Muscle of leg (tissue), 3 donors: ENCODE measurements at regions not wholly inside any gene's neighbourhood (a gene's known extent, or its start where the extent isn't known, plus 50 kb on each side); places are given as distances from the start of the nearest gene placed in this dataset.
"Not testable (repeated sequence)": the region's sequence is repeated elsewhere in the genome, so short reads cannot be mapped to it uniquely, and the experiment has no call there.

Source experiments
- DNase-seq: peaks from one replicate; pipeline ENCODE4 v3.0.0; 2013
- H3K27ac ChIP-seq: one replicate; pipeline ENCODE4 v1.5.1; 2013; ENCODE audit warnings: mild to moderate bottlenecking, low read length, control low read depth
- H3K27me3 ChIP-seq: one replicate; pipeline ENCODE4 v1.6.1; 2013; ENCODE audit warnings: low read length; ENCODE audit not compliant: control insufficient read depth, insufficient read depth
- H3K36me3 ChIP-seq: one replicate; pipeline ENCODE4 v1.6.1; 2013; ENCODE audit warnings: low read length; ENCODE audit not compliant: control insufficient read depth, insufficient read depth
- H3K4me1 ChIP-seq: one replicate; pipeline ENCODE4 v1.6.1; 2013; ENCODE audit warnings: low read length; ENCODE audit not compliant: control insufficient read depth, insufficient read depth
- H3K4me3 ChIP-seq: one replicate; pipeline ENCODE4 v1.5.1; 2013; ENCODE audit warnings: low read length, control low read depth
- H3K9me3 ChIP-seq: replicated peaks from 2 replicates; pipeline ENCODE4 v1.6.1; 2013; ENCODE audit warnings: low read depth, low read length; ENCODE audit not compliant: control insufficient read depth
- WGBS: methylation state at CpG from one replicate; pipeline ENCODE4 v1.1.5; 2013; ENCODE audit warnings: missing lambda C conversion rate; ENCODE audit not compliant: insufficient coverage; 5-methylcytosine and 5-hydroxymethylcytosine counted together

DNA sequence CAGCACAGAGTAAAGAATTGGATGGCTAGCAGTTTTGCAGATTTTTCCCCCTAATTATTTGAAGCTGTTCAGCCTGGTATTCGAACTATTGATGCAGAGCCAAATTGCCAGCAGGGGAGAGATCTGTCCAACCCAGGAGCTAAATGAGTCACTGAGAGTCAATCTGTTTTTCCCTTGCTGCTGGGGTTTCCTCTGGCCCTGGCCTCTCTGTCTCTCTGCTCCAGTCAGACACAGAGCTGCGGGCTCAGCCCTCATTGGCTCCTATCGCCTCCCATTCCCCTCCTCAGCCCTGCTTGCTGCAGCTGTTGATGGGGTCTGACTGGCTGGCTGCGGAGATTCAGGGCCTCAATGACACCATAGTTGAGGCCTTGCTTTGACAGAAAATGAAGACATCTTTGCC lies 284.9 kb upstream of the NOTCH2NLA start:
- H3K9me3 ChIP-seq, DNase-seq, H3K27ac ChIP-seq, H3K4me3 ChIP-seq, H3K27me3 ChIP-seq, H3K36me3 ChIP-seq, H3K4me1 ChIP-seq: not testable (repeated sequence)
- no CpG with 5 or more reads among the region's 4 CpGs for WGBS

- not testable (repeated sequence) for H3K4me1 ChIP-seq, H3K27me3 ChIP-seq, H3K27ac ChIP-seq, H3K36me3 ChIP-seq, H3K9me3 ChIP-seq, DNase-seq, H3K4me3 ChIP-seq
- no CpG with 5 or more reads among the region's 7 CpGs for WGBS
These were observed 282.4 kb upstream of the NOTCH2NLA start for GRCh38 chr1:146511047-146511777.

DNA sequence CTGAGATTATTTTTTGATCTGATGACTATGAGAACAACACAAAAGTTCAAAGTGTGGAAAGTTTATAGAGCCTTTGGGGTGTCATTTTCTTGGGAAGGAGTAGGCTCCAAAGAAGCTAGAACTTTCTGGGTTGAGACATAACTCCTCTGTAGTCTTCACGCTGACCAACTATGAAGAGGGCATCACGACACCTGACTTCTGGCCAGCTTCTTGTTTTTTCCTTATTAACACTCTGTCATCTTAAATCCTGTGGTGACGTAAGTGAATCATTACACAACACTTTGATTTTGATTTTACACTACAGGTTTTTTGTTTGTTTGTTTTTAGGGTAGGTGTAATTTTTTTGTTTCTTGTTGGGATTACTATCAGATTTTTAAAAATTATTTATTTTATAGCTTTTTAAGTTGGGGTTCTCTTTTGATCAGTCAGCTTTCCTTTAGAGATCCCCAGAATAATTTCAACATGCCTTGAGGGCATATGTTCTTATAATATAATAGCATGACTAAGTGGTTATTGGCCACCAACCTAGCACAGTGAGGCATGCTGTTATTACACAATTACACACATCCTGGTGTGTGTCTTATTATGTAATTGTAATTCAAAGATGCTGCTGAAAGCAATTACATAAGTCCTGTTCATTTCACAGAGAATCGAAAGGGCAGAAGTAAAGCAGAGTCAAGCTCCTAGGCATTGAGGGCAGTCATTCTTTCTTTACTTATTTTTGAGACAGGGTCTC lies 281.6 kb upstream of the NOTCH2NLA start:
- H3K27me3 ChIP-seq, DNase-seq, H3K4me3 ChIP-seq, H3K4me1 ChIP-seq, H3K9me3 ChIP-seq, H3K36me3 ChIP-seq, H3K27ac ChIP-seq: not testable (repeated sequence)
- WGBS: no CpG with 5 or more reads among the region's 4 CpGs

- not testable (repeated sequence) for H3K27me3 ChIP-seq, DNase-seq, H3K27ac ChIP-seq, H3K4me1 ChIP-seq, H3K36me3 ChIP-seq, H3K9me3 ChIP-seq, H3K4me3 ChIP-seq
- no CpG with 5 or more reads among the region's 4 CpGs for WGBS
These were observed 275.3 kb upstream of the NOTCH2NLA start for GRCh38 chr1:146504121-146504520.

- not testable (repeated sequence) for H3K9me3 ChIP-seq, H3K27ac ChIP-seq, H3K4me1 ChIP-seq, H3K36me3 ChIP-seq, H3K27me3 ChIP-seq, H3K4me3 ChIP-seq, DNase-seq
- no CpG with 5 or more reads among the region's 6 CpGs for WGBS
These were observed 258.7 kb upstream of the NOTCH2NLA start for GRCh38 chr1:146487555-146487954.

GRCh38 chr1:146487155-146487554 lies 258.3 kb upstream of the NOTCH2NLA start:
- not testable (repeated sequence) for DNase-seq, H3K27me3 ChIP-seq, H3K27ac ChIP-seq, H3K36me3 ChIP-seq, H3K4me1 ChIP-seq, H3K9me3 ChIP-seq
- H3K4me3 ChIP-seq: peak overlapping the region; percentile 24
- no CpG with 5 or more reads among the region's 24 CpGs for WGBS

GRCh38 chr1:146486300-146487014 lies 257.6 kb upstream of the NOTCH2NLA start:
- peak overlapping the region; percentile 42 for H3K27ac ChIP-seq
- not testable (repeated sequence) for H3K4me1 ChIP-seq, H3K36me3 ChIP-seq, H3K9me3 ChIP-seq, H3K27me3 ChIP-seq
- 40% methylated on average over 1 of the region's 35 CpGs for WGBS
- H3K4me3 ChIP-seq: peak overlapping the region; percentile 40
- peak; percentile 63 for DNase-seq

DNA sequence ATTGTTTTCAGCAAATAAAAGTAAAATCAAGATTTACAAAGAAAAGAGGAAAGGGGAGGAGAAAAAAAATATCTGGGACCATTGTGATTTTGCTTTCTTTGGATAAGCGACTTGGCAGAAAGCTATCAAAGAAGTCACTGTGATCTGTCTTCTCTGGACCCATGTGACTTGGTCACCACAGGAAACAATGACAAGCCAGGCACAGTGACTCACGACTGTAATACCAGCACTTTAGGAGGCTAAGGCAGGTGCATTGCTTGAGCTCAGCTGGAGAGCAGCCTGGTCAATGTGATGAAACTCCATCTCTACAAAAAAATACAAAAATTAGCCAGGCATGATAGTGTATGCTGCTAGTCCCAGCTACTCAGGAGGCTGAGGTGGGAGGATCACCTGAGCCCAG lies 255.4 kb upstream of the NOTCH2NLA start:
- not testable (repeated sequence) for H3K27me3 ChIP-seq, H3K4me3 ChIP-seq, H3K9me3 ChIP-seq, H3K27ac ChIP-seq, H3K4me1 ChIP-seq, H3K36me3 ChIP-seq, DNase-seq
- no CpG with 5 or more reads among the region's 2 CpGs for WGBS

DNA sequence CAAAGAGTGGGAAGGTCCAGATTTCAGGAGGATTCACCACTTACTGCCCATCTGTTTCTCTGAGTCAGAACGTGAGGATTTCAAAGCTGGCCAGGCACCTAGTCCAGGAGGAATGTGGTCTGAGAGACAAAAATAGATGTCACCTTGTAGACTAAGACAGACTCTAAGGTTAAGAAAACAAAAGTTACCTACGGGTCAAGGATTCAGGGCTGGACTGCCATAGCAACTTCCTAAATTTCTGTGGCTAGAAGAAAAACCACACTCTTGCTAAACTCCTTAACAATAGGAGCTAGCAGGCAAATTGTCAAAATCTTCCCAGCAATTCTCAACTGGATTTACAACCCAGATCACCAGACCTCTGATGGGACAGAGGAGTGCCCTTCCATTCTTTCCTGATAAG lies 250.4 kb upstream of the NOTCH2NLA start:
- DNase-seq, H3K4me1 ChIP-seq, H3K27me3 ChIP-seq, H3K9me3 ChIP-seq, H3K4me3 ChIP-seq, H3K36me3 ChIP-seq, H3K27ac ChIP-seq: not testable (repeated sequence)
- WGBS: no CpG with 5 or more reads among the region's 2 CpGs

DNA sequence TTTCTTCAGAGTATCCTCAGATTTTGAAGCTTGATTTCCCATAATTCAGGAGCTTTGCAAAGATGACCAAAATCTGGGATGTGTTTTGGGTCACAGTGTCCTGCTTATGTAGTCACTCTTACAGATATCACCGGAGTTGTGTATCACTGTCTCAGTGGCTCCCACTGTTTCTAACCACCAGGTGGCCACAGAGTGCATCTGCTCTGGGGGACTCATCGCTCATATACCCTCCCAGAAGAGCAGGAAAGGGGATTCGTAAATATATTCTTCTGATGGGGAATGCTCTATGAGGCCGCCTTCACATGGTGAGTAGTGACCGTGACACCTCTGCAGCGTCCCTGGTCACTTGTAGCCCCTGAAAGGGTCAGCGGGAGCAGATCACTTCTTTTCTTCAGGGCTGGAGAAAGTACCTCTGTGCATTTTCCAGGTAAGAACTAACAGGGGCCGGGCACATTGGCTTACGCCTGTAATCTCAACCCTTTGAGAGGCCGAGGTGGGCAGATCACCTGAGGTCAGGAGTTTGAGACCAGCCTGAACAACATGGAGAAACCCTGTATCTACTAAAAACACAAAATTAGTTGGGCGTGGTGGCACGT lies 249.4 kb upstream of the NOTCH2NLA start:
- 26% methylated on average over 4 of the region's 12 CpGs for WGBS

More for the DNA sequence above, 249.4 kb upstream of the NOTCH2NLA start:
- peak; percentile 26 for DNase-seq
- not testable (repeated sequence) for H3K4me3 ChIP-seq, H3K9me3 ChIP-seq, H3K27ac ChIP-seq, H3K4me1 ChIP-seq, H3K36me3 ChIP-seq, H3K27me3 ChIP-seq
